HG03139 (cell line): ENCODE measurements at regions not wholly inside any gene's neighbourhood (a gene's known extent, or its start where the extent isn't known, plus 50 kb on each side); places are given as distances from the start of the nearest gene placed in this dataset.

Source experiments
- ATAC-seq: cut with Tn5 transposase; IDR thresholded peaks from one replicate; pipeline ENCODE4 v1.9.1; 2021; ENCODE audit not compliant: unreplicated experiment

DNA sequence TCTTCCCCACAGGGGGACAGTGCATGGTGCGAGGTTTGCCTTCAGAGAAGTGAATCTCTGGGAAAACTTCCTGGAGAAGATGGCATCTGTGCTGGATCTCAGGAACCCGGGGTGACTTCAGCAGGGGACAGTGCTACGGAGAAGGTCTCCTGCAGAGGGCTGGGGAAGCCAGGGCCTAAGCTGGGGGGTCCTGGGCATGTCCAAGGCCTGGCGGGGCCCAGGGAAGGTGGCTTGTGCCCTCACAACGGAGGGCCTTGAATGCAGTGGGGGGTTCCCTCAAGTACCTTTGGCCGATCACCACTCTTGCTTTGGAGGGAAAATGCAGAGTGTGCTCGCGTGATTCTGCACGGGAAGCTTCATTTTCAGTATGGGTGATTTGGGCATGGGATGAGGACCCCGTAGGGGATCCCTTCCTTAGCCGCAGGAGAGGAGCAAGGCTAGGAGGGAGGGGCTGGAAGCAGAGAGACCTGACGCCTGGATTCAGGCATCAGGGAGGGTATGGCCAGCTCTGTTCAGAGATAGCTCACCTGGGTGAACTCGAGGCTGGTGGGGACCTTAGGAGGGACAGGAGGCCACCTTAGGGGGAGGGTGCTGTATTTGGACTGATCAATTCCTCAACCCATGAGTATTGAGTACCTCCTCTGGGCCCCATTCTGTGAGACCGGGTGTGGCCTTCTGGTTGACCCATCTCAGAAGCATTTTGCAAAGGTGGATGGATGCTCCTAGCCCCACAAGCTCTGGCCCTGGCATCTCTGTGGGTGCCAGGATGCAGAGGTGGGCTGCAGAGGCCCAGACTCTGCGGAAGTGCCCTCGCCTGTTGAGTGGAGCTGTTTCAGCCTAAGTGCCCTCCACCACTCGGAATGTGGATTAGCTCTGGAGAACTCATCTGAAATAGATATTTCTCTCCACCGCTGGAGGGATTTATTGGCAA is 529.4 kb downstream of the TBC1D22A start:
- ATAC-seq: no peak

DNA sequence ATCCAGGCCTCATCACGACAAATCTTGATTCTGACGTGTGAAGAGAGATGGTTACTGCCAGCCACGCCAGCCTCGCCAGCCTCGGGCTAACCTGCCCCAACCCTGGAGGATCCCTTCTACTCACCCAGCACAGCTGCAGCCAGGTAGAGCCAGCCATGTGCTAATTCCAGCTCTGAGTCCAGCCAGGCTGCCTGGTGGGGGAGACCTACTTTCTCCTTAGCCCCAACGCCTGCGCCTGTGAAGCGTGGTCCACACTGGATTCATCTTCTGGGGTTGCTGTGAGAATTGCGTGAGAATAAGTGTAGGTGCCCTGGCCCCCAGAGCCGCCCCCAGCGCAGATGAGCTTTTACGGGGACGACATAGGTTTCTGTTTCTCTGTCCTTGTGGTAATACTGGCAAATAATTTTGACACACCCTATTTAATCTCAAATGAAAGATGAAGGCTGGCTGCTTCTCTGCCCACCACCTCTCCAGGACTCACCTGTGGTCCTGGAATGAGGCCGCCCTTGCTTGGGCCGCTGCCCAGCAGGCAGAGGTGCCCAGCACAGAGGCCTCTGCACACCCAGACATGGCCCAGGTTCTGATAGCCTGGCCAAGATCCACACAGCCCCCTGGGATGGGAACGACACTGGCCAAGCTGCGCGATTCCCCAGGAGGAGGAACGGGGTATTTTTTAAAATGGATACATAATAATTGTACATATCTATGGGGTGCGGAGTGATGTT is 528.4 kb downstream of the TBC1D22A start:
- no peak for ATAC-seq

- no peak for ATAC-seq
Measured at GRCh38 chr22:47289336-47289985, 527.0 kb downstream of the TBC1D22A start.

GRCh38 chr22:47288680-47289079 is 526.2 kb downstream of the TBC1D22A start:
- ATAC-seq: no peak

DNA sequence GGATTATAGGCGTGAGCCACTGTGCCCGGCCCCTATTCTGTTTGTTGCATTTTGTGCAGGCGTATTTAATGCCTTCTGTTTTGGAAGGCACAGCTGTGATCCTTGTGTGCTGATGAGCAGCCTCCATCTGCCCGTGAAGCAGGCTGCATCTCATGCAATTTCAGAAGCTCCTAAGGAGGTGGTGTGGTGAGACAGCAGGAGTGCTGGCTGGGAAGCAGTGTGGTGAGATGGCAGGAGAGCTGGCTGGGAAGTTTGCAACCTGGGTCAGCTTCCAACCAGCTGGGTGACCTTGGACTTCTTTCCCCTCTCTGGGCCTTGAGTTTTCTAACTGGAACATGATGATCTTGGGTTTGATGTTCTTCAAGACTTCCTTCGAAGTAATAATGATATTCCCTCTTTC is 525.1 kb downstream of the TBC1D22A start:
- ATAC-seq: no peak

- no peak for ATAC-seq
Measured at GRCh38 chr22:47286590-47286989, 524.1 kb downstream of the TBC1D22A start.

- ATAC-seq: no peak
Measured at GRCh38 chr22:47285981-47286380, 523.5 kb downstream of the TBC1D22A start.

DNA sequence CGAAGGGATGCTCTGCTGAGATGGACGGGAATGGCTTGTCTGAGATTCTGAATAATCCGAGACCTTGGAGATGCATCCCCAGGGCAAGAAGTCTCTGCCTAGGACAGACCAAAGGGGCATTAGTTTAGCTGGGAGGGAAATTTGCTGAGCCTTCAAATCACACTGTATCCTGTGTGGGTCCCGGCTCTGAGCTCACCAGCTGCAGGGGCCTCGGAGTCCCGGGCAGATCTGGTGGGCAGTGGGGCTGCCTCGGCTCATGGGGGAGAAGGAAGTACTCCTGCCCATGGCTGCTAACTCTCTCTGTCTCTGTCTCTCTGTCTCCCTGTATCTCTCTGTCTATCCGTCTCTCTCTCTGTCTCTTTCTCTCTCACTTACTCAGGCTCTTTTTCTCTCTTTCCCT is 522.4 kb downstream of the TBC1D22A start:
- no peak for ATAC-seq

- ATAC-seq: no peak
Measured at GRCh38 chr22:47284360-47284759, 521.9 kb downstream of the TBC1D22A start.

- ATAC-seq: no peak
Measured at GRCh38 chr22:47283616-47284270, 521.3 kb downstream of the TBC1D22A start.

- no peak for ATAC-seq
Measured at GRCh38 chr22:47282851-47283250, 520.4 kb downstream of the TBC1D22A start.

GRCh38 chr22:47282366-47282765 is 519.9 kb downstream of the TBC1D22A start:
- ATAC-seq: no peak

DNA sequence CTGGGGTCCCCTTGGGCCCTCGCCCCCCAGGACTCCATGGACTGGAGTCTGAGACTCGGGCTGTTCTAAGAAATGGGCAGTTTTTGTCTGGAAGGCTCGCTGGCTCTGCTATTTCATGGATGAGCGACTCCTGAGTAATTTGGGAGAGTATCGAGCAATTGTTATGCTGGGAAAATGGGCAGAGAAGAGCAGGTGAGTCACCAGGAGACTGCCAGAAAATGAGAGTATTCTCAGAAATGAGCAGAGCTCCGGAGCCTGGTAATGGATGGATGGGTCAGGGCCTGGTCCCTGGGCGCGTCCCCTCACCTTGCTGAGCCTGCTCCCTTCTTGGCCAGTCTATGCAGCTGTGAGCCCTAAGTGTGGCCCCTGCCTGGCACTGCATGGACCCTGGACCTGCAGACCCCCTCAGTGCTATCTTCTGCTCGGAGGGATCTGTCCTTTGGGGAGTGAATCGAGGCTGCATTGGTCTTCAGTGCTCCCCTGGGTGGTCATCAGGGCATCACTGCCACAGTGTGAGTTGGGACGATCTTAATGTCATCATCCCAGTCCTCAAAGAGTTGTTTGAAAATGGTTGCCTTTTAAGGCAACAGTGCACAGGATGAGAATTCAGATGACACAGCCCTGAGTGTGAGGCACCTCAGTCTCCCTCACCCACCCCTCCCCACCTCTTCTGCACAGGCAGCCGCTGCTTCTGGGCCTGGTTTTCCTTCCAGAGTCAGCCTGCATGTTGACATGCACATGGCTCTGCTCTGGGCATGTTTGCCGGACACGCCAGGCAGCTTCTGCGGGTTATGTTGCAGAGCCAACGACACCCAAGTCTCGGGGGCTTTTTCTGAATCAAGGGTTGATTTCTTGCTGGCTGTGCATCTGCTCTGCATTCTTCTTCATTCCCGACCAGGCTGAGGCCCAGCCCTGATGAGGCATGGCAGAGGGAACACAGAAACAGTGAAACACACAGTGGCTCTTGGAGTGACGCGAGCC is 519.0 kb downstream of the TBC1D22A start:
- ATAC-seq: no peak

DNA sequence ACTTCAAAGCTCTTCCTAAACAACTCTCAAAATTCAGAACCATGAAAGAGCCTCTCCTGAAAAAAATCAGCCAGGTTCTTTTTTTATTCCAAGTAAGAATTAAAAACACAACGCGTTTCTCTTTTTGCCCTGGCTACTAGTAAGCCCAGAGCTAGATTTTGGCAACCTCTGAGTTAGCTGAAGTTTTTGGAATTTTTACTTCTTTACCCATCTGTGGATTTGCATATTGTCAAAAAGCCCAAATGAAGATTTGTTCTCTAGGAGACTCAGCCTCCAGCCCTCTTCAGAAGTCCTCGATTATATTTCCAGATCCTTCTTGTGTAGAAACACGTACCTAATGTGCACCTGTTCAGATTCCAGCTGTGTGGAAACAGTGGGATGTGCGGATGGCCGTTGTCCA is 517.9 kb downstream of the TBC1D22A start:
- ATAC-seq: no peak

GRCh38 chr22:47279746-47280145 is 517.3 kb downstream of the TBC1D22A start:
- no peak for ATAC-seq

GRCh38 chr22:47279337-47279736 is 516.9 kb downstream of the TBC1D22A start:
- ATAC-seq: no peak

DNA sequence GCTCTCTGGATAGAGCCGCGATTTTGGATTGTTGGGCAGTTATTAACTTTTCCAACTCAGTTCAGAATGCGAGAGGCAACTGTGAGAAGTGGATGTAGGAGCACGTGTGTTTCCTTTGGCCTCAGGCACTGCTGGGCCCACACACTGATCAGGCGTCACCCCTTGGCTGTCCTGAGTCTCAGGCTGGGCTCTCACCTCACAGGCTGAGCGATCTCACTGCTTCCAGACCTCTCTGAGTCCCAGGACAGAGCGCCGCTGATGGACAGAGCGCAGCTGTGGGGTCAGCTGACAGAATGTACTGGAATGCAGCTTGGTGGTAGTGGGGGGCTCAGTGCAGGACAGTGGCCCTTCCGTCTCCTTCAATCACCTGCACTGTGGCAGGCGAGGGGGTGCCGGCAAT is 516.2 kb downstream of the TBC1D22A start:
- no peak for ATAC-seq

DNA sequence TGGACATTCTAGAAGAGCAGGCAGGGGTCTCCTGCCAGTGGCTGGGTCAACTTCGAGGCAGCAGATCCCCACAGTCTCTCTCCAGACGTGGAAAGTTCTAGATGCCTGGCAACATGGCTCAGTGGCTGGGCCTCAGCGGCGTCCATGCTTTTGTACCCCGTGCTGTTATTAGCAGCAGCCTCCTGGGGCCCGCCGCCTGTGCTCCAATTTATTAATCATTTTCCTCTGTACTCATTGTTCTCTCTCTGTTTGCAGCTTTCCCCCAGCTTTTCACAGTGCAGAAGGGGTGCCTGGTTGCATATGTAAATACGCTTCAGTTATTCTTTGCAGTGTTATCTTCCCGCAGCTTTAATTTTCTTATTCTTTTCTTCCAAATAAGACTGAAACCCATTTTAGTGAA is 515.1 kb downstream of the TBC1D22A start:
- no peak for ATAC-seq

GRCh38 chr22:47276991-47277390 is 514.5 kb downstream of the TBC1D22A start:
- ATAC-seq: no peak

- ATAC-seq: no peak
Measured at GRCh38 chr22:47276450-47276820, 514.0 kb downstream of the TBC1D22A start.
